Neural progenitor cell (in vitro differentiated cells): ENCODE measurements at regions not wholly inside any gene's neighbourhood (a gene's known extent, or its start where the extent isn't known, plus 50 kb on each side); places are given as distances from the start of the nearest gene placed in this dataset.

Source experiments
- CTCF ChIP-seq: fragments of 200-600 bp; sonication (generic); IDR thresholded peaks from 2 replicates; pipeline ENCODE4 v1.5.1; 2017; ENCODE audit warnings: antibody characterized with exemption, mild to moderate bottlenecking
- EZH2phosphoT487 ChIP-seq: fragments of 200-600 bp; sonication (generic); IDR thresholded peaks from 2 replicates; pipeline ENCODE4 v1.6.1; 2017; ENCODE audit warnings: antibody characterized with exemption

DNA sequence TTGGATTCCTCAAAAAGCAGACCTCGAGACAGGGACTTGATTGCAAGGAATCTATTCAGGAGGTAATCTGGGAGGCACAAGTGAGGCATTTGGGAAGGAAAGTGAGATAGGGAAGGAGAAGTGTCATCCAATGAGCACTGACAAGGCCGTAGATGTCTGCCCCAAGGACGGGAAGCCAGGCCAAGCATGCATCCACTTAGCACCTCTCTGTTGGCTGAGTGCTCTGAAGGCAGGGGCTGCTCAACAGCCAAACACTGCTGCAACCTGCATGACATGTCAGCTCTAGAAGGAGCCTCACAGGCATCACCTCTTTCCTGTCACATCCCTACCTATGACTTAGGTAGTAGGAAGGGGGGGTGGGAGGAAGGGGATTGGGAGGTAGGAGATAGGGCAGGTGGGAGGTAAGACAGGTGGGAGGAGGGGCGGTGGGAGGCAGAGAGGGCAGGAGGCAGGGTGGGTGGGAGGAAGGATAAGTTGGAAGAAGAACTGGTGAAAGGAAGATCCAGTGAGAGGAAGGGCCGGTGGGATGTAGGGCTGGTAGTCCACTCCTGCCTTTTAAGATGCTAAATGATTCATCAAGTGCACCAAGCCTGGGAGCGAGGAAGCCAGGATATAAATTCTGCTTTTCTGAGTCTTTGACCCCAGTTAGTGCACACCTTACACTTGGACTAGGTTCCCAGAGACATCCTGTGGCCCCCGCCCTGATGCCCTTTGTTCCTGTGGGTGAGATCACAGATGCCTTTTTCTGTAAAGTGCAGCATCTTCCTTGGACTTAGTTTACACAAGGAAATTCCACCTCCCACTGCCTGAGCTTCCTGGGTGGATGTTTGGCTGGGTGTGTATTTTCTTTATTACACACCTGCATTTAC, 83.8 kb upstream of the NXT1 start:
- TF ChIP-seq CTCF, result no peak
- no peak for TF ChIP-seq EZH2phosphoT487
